Colonic mucosa (tissue), 4 donors: ENCODE measurements at regions not wholly inside any gene's neighbourhood (a gene's known extent, or its start where the extent isn't known, plus 50 kb on each side); places are given as distances from the start of the nearest gene placed in this dataset.

Source experiments
- DNase-seq: peaks from one replicate; pipeline ENCODE4 v3.0.0-alpha.2; 2020
- H3K27ac ChIP-seq: fragments of 200-600 bp; one replicate; pipeline ENCODE4 v1.8.0; 2021
- H3K27me3 ChIP-seq: fragments of 200-600 bp; one replicate; pipeline ENCODE4 v1.8.0; 2021
- H3K36me3 ChIP-seq: fragments of 200-600 bp; one replicate; pipeline ENCODE4 v1.8.0; 2021
- H3K4me1 ChIP-seq: fragments of 200-600 bp; one replicate; pipeline ENCODE4 v1.8.0; 2021; ENCODE audit warnings: mild to moderate bottlenecking
- H3K4me3 ChIP-seq: fragments of 200-600 bp; one replicate; pipeline ENCODE4 v1.8.0; 2021
- H3K9ac ChIP-seq, 2 donors: one replicate each; pipeline ENCODE4 v1.7.0; 2013; ENCODE audit warnings: control low read depth in 2 of 2, low read depth in 2 of 2, low read length in 2 of 2
- H3K9me3 ChIP-seq: fragments of 200-600 bp; one replicate; pipeline ENCODE4 v1.8.0; 2021
- CTCF ChIP-seq: fragments of 200-600 bp; IDR thresholded peaks from one replicate; pipeline ENCODE4 v1.8.0; 2022; ENCODE audit warnings: antibody characterized with exemption, mild to moderate bottlenecking
- intact Hi-C: fragments of 100-400 bp; cut with DNase I; formaldehyde crosslinking; loops from one replicate; pipeline ENCODE4 v1.14.1; 2022
- donor health status: healthy.
- donor health status: DM: no; HTN: no; CAD: no.
- donor health status: DM: no; HTN: no; CAD: no.

DNA sequence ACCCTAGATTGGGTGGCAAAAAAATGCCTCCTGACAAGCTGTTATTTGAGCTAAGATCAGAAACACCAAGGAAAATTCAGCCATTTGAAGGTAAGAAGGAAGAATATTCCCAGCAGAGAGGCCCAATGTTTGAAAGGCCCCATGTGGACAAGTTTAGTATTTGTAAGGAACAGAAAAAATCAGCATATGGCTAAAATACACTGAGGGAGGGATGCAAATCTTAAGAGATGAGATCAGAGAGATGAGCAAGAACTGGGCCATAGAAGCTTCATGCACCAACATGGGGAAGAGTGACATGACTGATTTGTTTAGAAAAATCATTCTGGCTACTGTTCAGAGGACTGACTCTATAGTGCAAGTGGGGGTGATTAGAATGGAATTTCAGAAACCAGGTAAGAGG is 496.8 kb upstream of the SOX5 start:
- no peaks in the 10 kb centered on the region for H3K36me3 ChIP-seq
- intact Hi-C loops: no loop called here
- no peak overlapping the region for H3K9ac ChIP-seq
- no peaks in the 10 kb centered on the region for H3K27me3 ChIP-seq
- no peaks in the 10 kb centered on the region for H3K4me1 ChIP-seq
- no peak for TF ChIP-seq CTCF
- H3K27ac ChIP-seq: no peak overlapping the region
- DNase-seq: no peak
- no peak overlapping the region for H3K4me3 ChIP-seq
- H3K9me3 ChIP-seq: no peaks in the 10 kb centered on the region

- Histone ChIP-seq H3K9me3 (no peaks in the 10 kb centered on the region), H3K4me3 (no peak overlapping the region), H3K36me3 (no peaks in the 10 kb centered on the region), H3K27ac (no peak overlapping the region), H3K9ac (no peak overlapping the region), H3K27me3 (no peaks in the 10 kb centered on the region), H3K4me1 (no peaks in the 10 kb centered on the region)
- no peak for TF ChIP-seq CTCF
- DNase-seq: no peak
- intact Hi-C loops: no loop called here
These were observed 495.2 kb upstream of the SOX5 start for GRCh38 chr12:24444634-24445033.

GRCh38 chr12:24441458-24441857 is 492.0 kb upstream of the SOX5 start:
- H3K9me3 ChIP-seq: no peaks in the 10 kb centered on the region
- intact Hi-C loops: no loop called here
- H3K36me3 ChIP-seq: no peaks in the 10 kb centered on the region
- H3K27ac ChIP-seq: no peak overlapping the region
- TF ChIP-seq CTCF: no peak
- no peaks in the 10 kb centered on the region for H3K27me3 ChIP-seq
- H3K4me1 ChIP-seq: no peaks in the 10 kb centered on the region
- no peak overlapping the region for H3K9ac ChIP-seq
- H3K4me3 ChIP-seq: no peak overlapping the region
- DNase-seq: no peak

GRCh38 chr12:24436667-24437066 is 487.2 kb upstream of the SOX5 start:
- Histone ChIP-seq H3K4me3 (no peak overlapping the region), H3K27ac (no peak overlapping the region), H3K9ac (no peak overlapping the region), H3K9me3 (no peaks in the 10 kb centered on the region), H3K36me3 (no peaks in the 10 kb centered on the region), H3K4me1 (no peaks in the 10 kb centered on the region), H3K27me3 (no peaks in the 10 kb centered on the region)
- intact Hi-C loops: no loop called here
- no peak for DNase-seq
- TF ChIP-seq CTCF: no peak

DNA sequence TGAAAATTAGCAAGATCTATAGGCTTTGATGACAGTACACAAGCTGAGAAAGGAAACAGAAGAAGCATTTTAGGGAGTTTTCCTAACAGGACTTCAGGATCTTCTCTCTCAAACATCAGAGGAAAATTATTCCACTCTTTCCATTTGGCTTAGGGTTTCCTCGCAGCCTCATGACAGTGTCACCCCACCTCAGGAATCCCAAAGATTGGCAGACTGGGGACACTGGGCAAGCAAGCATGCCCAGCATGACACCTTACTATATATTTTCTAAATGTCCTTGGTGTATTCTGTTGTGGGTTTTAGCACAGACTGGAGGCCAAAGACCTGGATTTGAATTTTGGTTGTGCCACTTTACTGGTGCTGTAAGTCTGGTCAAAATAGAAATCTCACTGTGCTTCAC is 482.4 kb upstream of the SOX5 start:
- Histone ChIP-seq H3K36me3 (no peaks in the 10 kb centered on the region), H3K9ac (no peak overlapping the region), H3K27me3 (no peaks in the 10 kb centered on the region), H3K4me3 (no peak overlapping the region), H3K27ac (no peak overlapping the region), H3K4me1 (no peaks in the 10 kb centered on the region), H3K9me3 (no peaks in the 10 kb centered on the region)
- no peak for DNase-seq
- no peak for TF ChIP-seq CTCF
- intact Hi-C loops: no loop called here

DNA sequence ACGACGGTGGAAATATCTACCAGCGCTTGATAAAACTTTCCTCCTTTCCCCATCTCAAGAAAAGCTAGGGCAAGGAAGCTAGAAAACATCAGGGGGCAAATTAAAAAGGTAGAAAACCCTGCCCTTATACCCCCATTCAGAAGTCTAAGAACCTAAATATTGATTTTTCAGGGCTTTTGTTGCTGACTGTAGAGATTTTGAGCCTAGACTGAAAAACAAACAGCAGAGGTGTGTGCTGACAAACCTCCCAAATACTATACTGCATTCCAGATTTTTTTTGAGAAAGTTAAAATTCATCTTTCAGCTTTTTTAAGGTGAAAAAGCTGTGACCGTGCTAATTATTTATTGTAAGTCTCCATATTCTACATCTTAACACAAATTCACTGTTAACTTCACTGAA is 478.3 kb upstream of the SOX5 start:
- no peak overlapping the region for H3K4me3 ChIP-seq
- H3K27me3 ChIP-seq: no peaks in the 10 kb centered on the region
- no peaks in the 10 kb centered on the region for H3K36me3 ChIP-seq
- no peak overlapping the region for H3K9ac ChIP-seq
- no peak for TF ChIP-seq CTCF
- DNase-seq: no peak
- no peak overlapping the region for H3K27ac ChIP-seq
- H3K4me1 ChIP-seq: no peaks in the 10 kb centered on the region
- H3K9me3 ChIP-seq: no peaks in the 10 kb centered on the region
- intact Hi-C loops: no loop called here
